Esophagus muscularis mucosa (tissue), 4 donors: ENCODE measurements at regions not wholly inside any gene's neighbourhood (a gene's known extent, or its start where the extent isn't known, plus 50 kb on each side); places are given as distances from the start of the nearest gene placed in this dataset.
"Not testable (repeated sequence)": the region's sequence is repeated elsewhere in the genome, so short reads cannot be mapped to it uniquely, and the experiment has no call there.

Experiments
- DNase-seq: peaks from one replicate; pipeline ENCODE4 v3.0.0-alpha.2; 2017; ENCODE audit errors: extremely low spot score
- H3K27ac ChIP-seq, 4 donors: fragments of 200-600 bp; sonication (generic); replicated peaks in 1 of 4; 1 replicate in 3 of 4; 2 replicates in 1 of 4; pipeline ENCODE4 v1.5.1; 2016 to 2019; ENCODE audit warnings: mild to moderate bottlenecking in 1 of 4
- H3K27me3 ChIP-seq, 4 donors: fragments of 200-600 bp; sonication (generic); one replicate each; pipeline versions ENCODE4 v1.5.1 to v1.6.0; 2016 to 2019
- H3K36me3 ChIP-seq, 4 donors: fragments of 200-600 bp; sonication (generic); one replicate each; pipeline ENCODE4 v1.5.1; 2016 to 2019
- H3K4me1 ChIP-seq, 4 donors: fragments of 200-600 bp; sonication (generic); one replicate each; pipeline ENCODE4 v1.5.1; 2016 to 2019
- H3K4me3 ChIP-seq, 4 donors: fragments of 200-600 bp; sonication (generic); 1 replicate in 2 of 4; 2 replicates in 2 of 4; pipeline ENCODE4 v1.5.1; 2016 to 2019; ENCODE audit warnings: mild to moderate bottlenecking in 4 of 4, moderate library complexity in 1 of 4
- H3K9me3 ChIP-seq, 4 donors: fragments of 200-600 bp; sonication (generic); 1 replicate in 3 of 4; 2 replicates in 1 of 4; pipeline ENCODE4 v1.5.1; 2016 to 2019
- CTCF ChIP-seq, 3 experiments: fragments of 200-600 bp in 2 of 3; fragments of 450-650 bp in 1 of 3; sonication (generic) in 2 of 3; IDR thresholded peaks; one replicate each; pipeline ENCODE4 v1.5.1; 2017 to 2019; ENCODE audit warnings: antibody characterized with exemption in 3 of 3, mild to moderate bottlenecking in 2 of 3, moderate library complexity in 1 of 3
- EP300 ChIP-seq: sonication (generic); formaldehyde crosslinking; IDR thresholded peaks from one replicate; pipeline ENCODE4 v1.6.1; 2017; ENCODE audit warnings: antibody characterized with exemption
- POLR2A ChIP-seq: fragments of 450-650 bp; IDR thresholded peaks from one replicate; pipeline ENCODE4 v1.6.1; 2017; ENCODE audit warnings: antibody characterized with exemption, moderate library complexity, mild to moderate bottlenecking, low read depth
- POLR2AphosphoS5 ChIP-seq, 2 donors: sonication (generic); formaldehyde crosslinking; IDR thresholded peaks; one replicate each; pipeline ENCODE4 v1.6.1; 2017; ENCODE audit warnings: antibody characterized with exemption in 2 of 2
- WGBS: methylation state at CpG from one replicate; pipeline ENCODE4 v1.1.5; 2018; 5-methylcytosine and 5-hydroxymethylcytosine counted together
- intact Hi-C: fragments of 100-400 bp; cut with DNase I; formaldehyde crosslinking; loops from one replicate; pipeline ENCODE4 v1.15.1; 2023

DNA sequence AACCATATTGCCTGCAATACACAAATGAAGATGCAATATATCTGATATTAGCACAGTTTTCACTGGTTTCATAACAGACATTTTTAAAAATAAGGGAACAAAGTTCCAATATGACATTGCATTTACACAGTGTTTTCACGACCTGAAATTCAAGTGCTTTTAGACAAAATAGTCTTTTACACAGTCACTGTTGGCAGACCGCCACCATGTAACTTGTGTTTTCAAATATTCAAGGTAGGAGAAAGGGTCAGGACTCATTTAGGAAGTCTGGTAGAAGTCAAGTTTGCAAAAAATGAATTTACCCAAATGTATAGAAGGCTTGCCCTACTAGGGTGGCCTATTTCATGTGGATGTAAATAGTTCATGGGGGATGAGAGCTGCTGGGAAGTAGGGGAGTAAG is 98.1 kb upstream of the TAS2R1 start:
- intact Hi-C loops: no loop called here

GRCh38 chr5:9726931-9727330 is 96.8 kb upstream of the TAS2R1 start:
- intact Hi-C loops: no loop called here
- no peak for DNase-seq
- no peaks in the 10 kb centered on the region for H3K36me3 ChIP-seq
- H3K27ac ChIP-seq: no peak overlapping the region
- H3K27me3 ChIP-seq: no peaks in the 10 kb centered on the region
- WGBS: 88% methylated on average over 2 of the region's 2 CpGs
- no peaks in the 10 kb centered on the region for H3K4me1 ChIP-seq
- no peak overlapping the region for H3K4me3 ChIP-seq
- TF ChIP-seq POLR2AphosphoS5 (IDR thresholded peaks at IDR 0.05): no peak
- H3K9me3 ChIP-seq: no peaks in the 10 kb centered on the region

More for the DNA sequence above, 98.1 kb upstream of the TAS2R1 start:
- H3K36me3 ChIP-seq: no peaks in the 10 kb centered on the region
- no peak overlapping the region for H3K27ac ChIP-seq
- 65% methylated on average over 2 of the region's 2 CpGs for WGBS
- H3K4me3 ChIP-seq: no peak overlapping the region
- no peaks in the 10 kb centered on the region for H3K4me1 ChIP-seq
- no peak for DNase-seq
- no peaks in the 10 kb centered on the region for H3K9me3 ChIP-seq
- TF ChIP-seq EP300 (no peak), POLR2A (no peak), POLR2AphosphoS5 (IDR thresholded peaks at IDR 0.05) (no peak), CTCF (IDR thresholded peaks at IDR 0.05) (no peak)
- no peaks in the 10 kb centered on the region for H3K27me3 ChIP-seq

- H3K36me3 ChIP-seq, H3K27ac ChIP-seq, H3K4me1 ChIP-seq, H3K27me3 ChIP-seq, H3K9me3 ChIP-seq, DNase-seq, H3K4me3 ChIP-seq, intact Hi-C loops: not testable (repeated sequence)
- 100% methylated on average over 8 of the region's 28 CpGs for WGBS
Measured at GRCh38 chr5:9725265-9725664, 95.1 kb upstream of the TAS2R1 start.

- intact Hi-C loops: no loop called here
- 90% methylated on average over 2 of the region's 2 CpGs for WGBS
Measured at GRCh38 chr5:9724707-9725106, 94.6 kb upstream of the TAS2R1 start.

DNA sequence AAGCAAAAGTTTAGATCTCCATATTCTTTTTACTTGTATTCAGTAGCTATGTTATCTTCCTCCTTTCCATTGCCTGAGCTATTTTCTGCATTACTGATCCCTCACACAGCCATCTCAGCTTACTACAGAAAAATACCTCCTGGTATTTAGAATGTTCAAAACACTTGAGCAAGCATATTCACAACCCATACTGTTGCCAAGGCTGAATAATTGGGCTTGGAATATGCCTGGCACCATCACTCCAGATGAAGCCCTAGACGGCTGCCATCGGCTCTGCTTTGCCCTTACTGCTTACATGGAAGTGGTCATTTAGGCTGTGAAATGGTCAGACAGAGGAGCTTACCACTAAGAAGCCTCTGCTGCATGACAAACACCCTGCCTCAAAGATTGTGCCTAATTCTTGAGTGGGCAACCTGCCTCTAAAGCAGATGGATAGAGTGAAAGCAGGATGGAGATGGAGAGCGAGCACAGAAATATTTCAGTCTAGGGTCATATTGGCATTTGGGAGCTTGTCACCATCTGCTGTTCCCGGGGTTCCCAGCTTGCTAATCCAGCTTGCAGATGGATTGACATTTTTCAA is 92.5 kb upstream of the TAS2R1 start:
- TF ChIP-seq CTCF (IDR thresholded peaks at IDR 0.05) (no peak), POLR2AphosphoS5 (IDR thresholded peaks at IDR 0.05) (no peak), EP300 (no peak), POLR2A (no peak)
- H3K4me1 ChIP-seq: no peaks in the 10 kb centered on the region
- H3K27ac ChIP-seq: no peak overlapping the region
- no peaks in the 10 kb centered on the region for H3K36me3 ChIP-seq
- WGBS: 93% methylated on average over 4 of the region's 4 CpGs
- no peaks in the 10 kb centered on the region for H3K27me3 ChIP-seq
- no peaks in the 10 kb centered on the region for H3K9me3 ChIP-seq
- intact Hi-C loops: no loop called here
- no peak for DNase-seq
- no peak overlapping the region for H3K4me3 ChIP-seq

More at GRCh38 chr5:9724707-9725106, 94.6 kb upstream of the TAS2R1 start:
- TF ChIP-seq POLR2AphosphoS5 (IDR thresholded peaks at IDR 0.05) (no peak), POLR2A (no peak), CTCF (IDR thresholded peaks at IDR 0.05) (no peak), EP300 (no peak)
- no peak overlapping the region for H3K27ac ChIP-seq
- H3K9me3 ChIP-seq: no peaks in the 10 kb centered on the region
- no peaks in the 10 kb centered on the region for H3K4me1 ChIP-seq
- no peaks in the 10 kb centered on the region for H3K27me3 ChIP-seq
- no peaks in the 10 kb centered on the region for H3K36me3 ChIP-seq
- no peak for DNase-seq
- H3K4me3 ChIP-seq: no peak overlapping the region

GRCh38 chr5:9721161-9721560 is 91.0 kb upstream of the TAS2R1 start:
- TF ChIP-seq CTCF (IDR thresholded peaks at IDR 0.05) (no peak), POLR2A (no peak), POLR2AphosphoS5 (IDR thresholded peaks at IDR 0.05) (no peak), EP300 (no peak)
- intact Hi-C loops: no loop called here
- H3K27me3 ChIP-seq: no peaks in the 10 kb centered on the region
- H3K27ac ChIP-seq: no peak overlapping the region
- WGBS: 81% methylated on average over 2 of the region's 2 CpGs
- H3K9me3 ChIP-seq: no peaks in the 10 kb centered on the region
- no peak overlapping the region for H3K4me3 ChIP-seq
- H3K36me3 ChIP-seq: no peaks in the 10 kb centered on the region
- H3K4me1 ChIP-seq: no peaks in the 10 kb centered on the region
- peak; percentile 91 for DNase-seq
